Loucy (cell line): ENCODE measurements at regions not wholly inside any gene's neighbourhood (a gene's known extent, or its start where the extent isn't known, plus 50 kb on each side); places are given as distances from the start of the nearest gene placed in this dataset.

Experiments used
- CTCF ChIP-seq: fragments of 200-600 bp; sonication (generic); conservative IDR thresholded peaks from 2 replicates; pipeline ENCODE4 v1.5.1; 2014; ENCODE audit warnings: mild to moderate bottlenecking, antibody characterized with exemption, low read length
- EZH2phosphoT487 ChIP-seq: fragments of 200-600 bp; IDR thresholded peaks from 2 replicates; pipeline ENCODE4 v1.6.1; 2018; ENCODE audit warnings: antibody characterized with exemption, mild to moderate bottlenecking, moderate library complexity, borderline replicate concordance

- no peak for TF ChIP-seq CTCF
- TF ChIP-seq EZH2phosphoT487: no peak
Observed at GRCh38 chr14:94904636-94905035, 134.7 kb upstream of the GSC start.
